NCI-H1417 (cell line): ENCODE measurements at regions not wholly inside any gene's neighbourhood (a gene's known extent, or its start where the extent isn't known, plus 50 kb on each side); places are given as distances from the start of the nearest gene placed in this dataset.
"Not testable (repeated sequence)": the region's sequence is repeated elsewhere in the genome, so short reads cannot be mapped to it uniquely, and the experiment has no call there.

Source experiments
- DNase-seq, 3 experiments: peaks; one replicate each; lab custom pipeline; 2025; lab: John Stamatoyannopoulos, UW

DNA sequence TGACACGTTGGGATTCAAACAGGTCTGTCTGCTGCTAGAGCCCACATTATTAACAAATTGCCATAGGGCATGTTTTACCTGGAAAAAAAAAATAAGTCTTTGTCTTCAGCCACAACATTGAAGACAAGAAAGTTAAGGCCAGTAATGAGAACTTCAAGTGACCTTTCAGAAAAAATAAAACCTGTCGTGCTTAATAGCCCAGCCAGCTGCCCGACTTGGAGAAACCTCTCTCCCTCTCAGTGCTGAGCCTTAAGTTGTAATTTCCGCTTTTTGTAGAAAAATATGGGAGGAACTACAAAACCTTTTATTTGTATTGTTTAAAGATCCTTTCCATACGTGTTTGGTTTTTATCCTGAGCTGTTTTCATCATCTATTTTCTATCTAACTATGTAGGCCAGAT, 454.3 kb upstream of the SLITRK6 start:
- DNase-seq, result not testable (repeated sequence)

GRCh38 chr13:86255820-86256219, 456.6 kb upstream of the SLITRK6 start:
- not testable (repeated sequence) for DNase-seq

DNA sequence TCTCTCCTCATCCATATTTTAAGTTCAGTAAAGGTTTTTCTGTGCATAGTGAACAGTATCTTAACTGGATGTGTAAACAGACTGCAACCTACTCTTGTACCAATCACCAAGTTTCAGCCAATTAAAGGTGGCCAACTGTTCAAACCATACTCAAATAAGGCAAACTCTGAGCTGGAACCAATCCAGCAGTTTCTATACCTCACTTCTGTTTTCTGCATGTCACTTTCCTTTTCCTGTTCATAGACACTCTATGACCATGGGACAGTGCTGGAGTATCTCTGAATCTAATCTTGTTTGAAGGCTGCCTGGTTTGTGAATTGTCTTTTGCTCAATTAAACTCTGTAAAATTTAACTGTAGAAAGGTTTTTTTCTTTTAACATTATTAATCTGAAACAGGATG, 470.3 kb upstream of the SLITRK6 start:
- DNase-seq, result no peak

DNA sequence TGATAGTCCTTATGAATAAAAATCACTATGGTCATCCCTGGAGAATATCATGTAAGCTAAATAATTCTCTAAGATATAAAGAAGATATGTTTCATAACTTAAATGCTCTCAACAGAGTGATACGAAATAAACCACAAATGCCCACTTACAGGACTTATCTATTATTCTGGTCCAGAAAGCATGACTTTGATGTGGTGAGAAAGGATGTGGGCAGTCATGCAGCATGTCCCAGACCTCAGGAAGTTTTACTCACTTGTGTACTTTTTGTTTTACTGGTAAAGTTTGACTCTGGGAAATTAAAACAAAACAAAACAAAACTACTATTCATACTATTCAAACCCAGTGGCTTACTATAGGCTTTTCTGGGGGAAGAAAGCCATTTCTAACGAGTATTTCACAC, 483.2 kb upstream of the SLITRK6 start:
- no peak for DNase-seq

GRCh38 chr13:86283031-86283430, 483.8 kb upstream of the SLITRK6 start:
- DNase-seq, result peak in 1 of 3 experiments; percentile 29

GRCh38 chr13:86298725-86299124, 499.5 kb upstream of the SLITRK6 start:
- DNase-seq, result peak in 1 of 3 experiments; percentile 29

DNA sequence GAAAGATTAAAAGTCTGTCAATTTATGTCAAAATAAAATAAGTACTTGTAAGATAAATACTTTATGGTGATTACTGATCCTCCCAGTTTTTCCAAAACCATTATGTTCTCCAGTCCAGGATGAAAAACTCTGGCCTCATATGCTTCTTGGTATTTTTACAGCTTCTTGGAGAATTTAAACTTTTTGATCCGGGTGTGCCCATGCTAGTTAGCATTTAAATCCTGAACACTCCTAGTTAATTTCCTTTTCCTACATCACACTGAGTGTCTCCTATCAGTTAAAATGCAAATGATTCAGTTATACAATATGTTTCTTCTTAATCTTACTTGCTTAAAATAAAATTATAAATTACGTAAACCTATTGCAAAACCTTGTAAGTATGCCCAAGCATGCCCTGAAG, 499.9 kb upstream of the SLITRK6 start:
- no peak for DNase-seq

DNA sequence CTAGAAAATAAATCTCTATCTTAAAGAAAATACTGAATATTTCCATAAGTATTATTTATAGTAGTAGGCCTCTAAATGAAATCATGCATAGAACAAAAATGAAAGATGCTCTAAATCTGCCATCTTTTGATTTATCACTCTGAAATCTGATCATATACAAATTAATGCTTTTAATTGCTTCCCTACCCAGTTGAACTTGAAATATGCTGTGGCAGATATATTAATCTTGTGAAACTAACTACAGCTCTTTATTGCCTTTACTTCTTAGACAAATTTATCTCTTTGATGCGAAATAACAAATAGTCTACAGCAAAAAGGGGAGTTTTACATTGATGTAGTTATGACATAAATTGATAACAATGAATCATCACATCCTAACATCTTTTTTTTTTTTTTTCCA, 510.7 kb upstream of the SLITRK6 start:
- peak in 1 of 3 experiments; percentile 55 for DNase-seq

- no peak for DNase-seq
These were observed 514.2 kb upstream of the SLITRK6 start for GRCh38 chr13:86313421-86313820.

DNA sequence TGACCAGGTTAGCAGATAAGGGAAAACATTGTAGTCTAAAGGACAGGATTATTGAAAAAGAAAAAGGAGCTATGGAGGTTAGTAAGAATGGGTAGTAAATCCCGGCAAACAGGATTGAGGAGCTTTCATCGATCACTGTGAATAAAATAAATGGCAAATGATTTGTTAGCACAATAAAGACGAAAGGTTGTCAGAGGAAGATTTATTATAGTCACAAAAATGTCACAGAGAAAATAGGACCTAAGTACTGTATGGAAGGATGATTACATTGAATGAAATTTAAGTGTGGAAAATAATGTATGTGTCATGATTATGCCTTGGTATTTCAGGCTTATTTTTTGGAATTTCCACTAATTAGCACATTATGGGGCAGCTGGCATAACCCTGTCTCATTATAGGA, 519.2 kb upstream of the SLITRK6 start:
- DNase-seq, result peak in 1 of 3 experiments; percentile 25

- DNase-seq, result no peak
These were observed 525.0 kb upstream of the SLITRK6 start for GRCh38 chr13:86324191-86324590.

DNA sequence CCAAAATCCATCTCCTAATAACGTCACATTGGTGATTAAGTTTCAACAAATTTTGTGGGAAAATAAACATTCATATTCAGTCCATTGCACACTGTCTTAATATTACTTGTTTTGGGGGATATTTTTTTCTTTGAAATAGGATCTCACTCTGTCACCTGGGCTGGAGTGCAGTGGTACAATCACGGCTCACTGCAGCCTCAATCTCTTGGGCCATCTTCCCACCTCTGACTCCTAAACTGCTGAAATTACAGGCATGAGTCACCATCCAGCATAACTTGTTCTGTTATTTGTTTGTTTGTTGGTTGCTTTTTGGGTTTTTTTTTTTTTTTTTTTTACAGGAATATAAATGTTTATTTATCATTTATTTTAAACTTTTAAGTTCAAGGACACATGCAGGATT, 556.1 kb upstream of the SLITRK6 start:
- DNase-seq, result no peak

- no peak for DNase-seq
These were observed 557.9 kb upstream of the SLITRK6 start for GRCh38 chr13:86357106-86357505.

DNA sequence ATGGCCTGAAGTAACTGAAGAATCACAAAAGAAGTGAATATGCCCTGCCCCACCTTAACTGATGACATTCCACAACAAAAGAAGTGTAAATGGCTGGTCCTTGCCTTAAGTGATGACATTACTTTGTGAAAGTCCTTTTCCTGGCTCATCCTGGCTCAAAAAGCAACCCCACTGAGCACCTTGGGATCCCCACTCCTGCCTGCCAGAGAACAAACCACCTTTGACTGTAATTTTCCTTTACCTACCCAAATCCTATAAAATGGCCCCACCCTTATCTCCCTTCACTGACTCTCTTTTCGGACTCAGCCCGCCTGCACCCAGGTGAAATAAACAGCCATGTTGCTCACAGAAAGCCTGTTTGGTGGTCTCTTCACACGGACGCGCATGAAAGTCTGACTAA, 564.5 kb upstream of the SLITRK6 start:
- not testable (repeated sequence) for DNase-seq

DNA sequence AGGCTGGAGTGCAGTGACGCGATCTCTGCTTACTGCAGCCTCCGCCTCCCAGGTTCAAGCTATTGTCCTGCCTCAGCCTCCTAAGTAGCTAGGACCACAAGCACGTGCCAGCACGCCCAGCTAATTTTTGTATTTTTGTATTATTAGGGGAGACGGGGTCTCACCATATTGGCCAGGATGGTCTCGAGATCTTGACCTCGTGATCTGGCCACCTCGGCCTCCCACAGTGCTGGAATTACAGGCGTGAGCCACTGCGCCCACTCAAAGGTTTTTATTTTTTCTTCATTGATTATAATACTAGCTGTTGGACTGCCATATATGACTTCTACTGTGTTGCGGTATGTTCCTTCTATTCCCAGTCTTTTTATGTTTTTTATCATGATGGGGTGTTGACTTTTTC, 569.7 kb upstream of the SLITRK6 start:
- DNase-seq, result no peak

GRCh38 chr13:86377451-86377850, 578.2 kb upstream of the SLITRK6 start:
- no peak for DNase-seq

GRCh38 chr13:86378628-86379027, 579.4 kb upstream of the SLITRK6 start:
- DNase-seq, result peak in 1 of 3 experiments; percentile 45

- DNase-seq, result peak in 2 of 3 experiments; percentile 60 to 84
These were observed 583.9 kb upstream of the SLITRK6 start for GRCh38 chr13:86383151-86383550.

- no peak for DNase-seq
These were observed 584.3 kb upstream of the SLITRK6 start for GRCh38 chr13:86383561-86383960.

GRCh38 chr13:86397635-86398034, 598.4 kb upstream of the SLITRK6 start:
- DNase-seq, result no peak

DNA sequence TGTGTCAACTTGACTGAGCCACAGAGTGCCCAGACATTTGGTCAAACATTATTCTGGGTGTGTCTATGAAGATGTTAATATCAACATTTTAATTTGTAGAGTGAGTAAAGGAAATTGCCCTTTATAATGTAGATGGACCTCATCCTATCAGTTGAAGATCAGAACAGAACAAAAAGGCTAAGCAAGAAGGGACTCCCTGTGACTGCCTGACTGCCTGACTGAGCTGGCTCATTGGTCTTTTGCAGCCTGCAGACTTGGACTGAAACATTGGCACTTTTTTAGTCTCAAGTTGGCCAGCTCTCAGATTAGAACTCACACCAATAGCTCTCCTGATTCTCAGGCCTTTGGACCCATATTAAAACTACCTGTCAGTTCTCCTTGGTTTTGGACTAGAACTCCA, 600.4 kb upstream of the SLITRK6 start:
- no peak for DNase-seq

GRCh38 chr13:86402500-86402899, 603.3 kb upstream of the SLITRK6 start:
- no peak for DNase-seq

DNA sequence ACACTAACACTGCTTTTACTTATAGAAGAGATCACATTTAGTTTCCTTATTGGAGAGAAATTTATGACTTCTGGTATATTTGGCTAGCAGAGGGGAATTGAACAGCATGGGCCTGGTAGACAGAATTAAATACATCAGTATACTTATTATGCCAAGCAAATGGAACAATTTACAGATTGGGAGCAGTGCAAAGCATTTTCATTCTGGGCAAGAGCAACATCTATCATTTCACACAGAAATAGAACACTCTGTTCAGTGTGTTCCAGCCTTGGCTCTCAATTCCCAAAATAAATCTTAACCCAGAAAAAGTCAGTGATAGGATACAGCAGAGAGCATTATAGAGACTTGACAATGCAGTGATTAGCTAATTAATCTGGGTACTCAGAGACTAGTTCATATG, 604.0 kb upstream of the SLITRK6 start:
- DNase-seq, result no peak

DNA sequence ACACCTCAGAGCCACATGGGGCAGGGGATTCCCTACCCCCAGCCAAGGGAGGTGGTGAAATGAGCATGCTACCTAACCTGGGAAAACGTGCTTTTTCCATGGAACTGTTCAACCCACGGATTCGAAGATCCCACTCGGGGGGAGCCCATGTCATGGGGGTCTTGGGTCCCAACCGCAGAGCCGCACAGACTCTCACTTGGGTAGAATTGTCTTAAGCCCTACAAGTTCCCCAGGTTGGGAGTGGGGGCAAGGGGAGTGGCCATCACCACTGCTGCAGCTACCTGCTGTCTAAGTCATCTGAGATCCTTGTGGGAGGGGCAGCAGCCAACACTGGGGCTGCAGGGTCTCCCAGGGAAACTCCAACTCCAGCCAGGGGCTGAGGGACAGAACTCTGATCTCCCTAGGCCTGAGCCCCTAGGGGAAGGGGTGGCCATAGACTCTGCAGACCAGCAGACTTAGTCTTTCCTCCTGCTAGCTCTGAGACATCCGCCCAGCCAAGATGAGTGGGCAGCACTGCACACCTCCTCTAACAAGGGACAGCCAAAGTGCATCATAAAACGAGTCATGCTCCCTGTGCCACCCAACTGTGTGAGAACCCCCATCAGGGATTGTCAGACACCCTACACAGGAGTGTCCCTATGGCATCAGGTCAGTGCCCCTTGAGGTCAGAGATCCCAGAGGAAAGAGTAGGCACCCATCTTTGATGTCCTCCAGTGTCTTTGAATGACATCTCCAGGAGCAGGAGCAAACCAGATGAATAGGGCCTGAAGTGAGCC, 610.4 kb upstream of the SLITRK6 start:
- no peak for DNase-seq
